HepG2 (cell line): ENCODE measurements at regions not wholly inside any gene's neighbourhood (a gene's known extent, or its start where the extent isn't known, plus 50 kb on each side); places are given as distances from the start of the nearest gene placed in this dataset.

ENCODE experiments used
- ATF7 ChIP-seq, 2 experiments: fragments of 450-650 bp in 1 of 2; sonication (generic) in 1 of 2; formaldehyde crosslinking in 1 of 2; IDR thresholded peaks; 2 replicates each; pipeline versions ENCODE4 v1.4.0 to v1.6.1; 2016 to 2020; ENCODE audit warnings: antibody characterized with exemption in 1 of 2, mild to moderate bottlenecking in 1 of 2, missing genetic modification reagents in 1 of 2
- HDAC2 ChIP-seq: sonication (generic); formaldehyde crosslinking; IDR thresholded peaks from 2 replicates; pipeline ENCODE4 v1.4.0; 2020; ENCODE audit warnings: missing genetic modification reagents
- IKZF4 ChIP-seq: sonication (generic); formaldehyde crosslinking; IDR thresholded peaks from 2 replicates; pipeline ENCODE4 v1.5.1; 2020; ENCODE audit warnings: borderline replicate concordance, mild to moderate bottlenecking, low read depth, missing genetic modification reagents; ENCODE audit errors: not compliant biosample characterization
- LCORL ChIP-seq, 2 experiments: fragments of 450-650 bp in 1 of 2; sonication (generic) in 1 of 2; formaldehyde crosslinking in 1 of 2; IDR thresholded peaks; 2 replicates each; pipeline versions ENCODE4 v1.5.0 to v1.6.1; 2017 to 2020; ENCODE audit warnings: antibody characterized with exemption in 1 of 2, missing genetic modification reagents in 1 of 2
- MEIS1 ChIP-seq: sonication (generic); formaldehyde crosslinking; IDR thresholded peaks from 2 replicates; pipeline ENCODE4 v1.9.0; 2021; ENCODE audit warnings: mild to moderate bottlenecking, missing genetic modification reagents, moderate library complexity, borderline replicate concordance
- MLLT10 ChIP-seq: sonication (generic); formaldehyde crosslinking; IDR thresholded peaks from 2 replicates; pipeline ENCODE4 v1.4.0; 2020; ENCODE audit warnings: missing genetic modification reagents
- MTA1 ChIP-seq: sonication (generic); formaldehyde crosslinking; IDR thresholded peaks from 2 replicates; pipeline ENCODE4 v1.4.0; 2020; ENCODE audit warnings: missing genetic modification reagents, mild to moderate bottlenecking, borderline replicate concordance
- POLR2A ChIP-seq, 2 experiments: IDR thresholded peaks; 2 replicates each; pipeline ENCODE4 v1.6.1; 2011; ENCODE audit warnings: low read depth in 2 of 2, low read length in 2 of 2, mild to moderate bottlenecking in 1 of 2, moderate library complexity in 1 of 2; ENCODE audit not compliant: insufficient read depth in 1 of 2
- PTBP1 ChIP-seq: fragments of 200-400 bp; formaldehyde crosslinking; IDR thresholded peaks from 2 replicates; pipeline ENCODE4 v1.6.1; 2018; ENCODE audit warnings: low read length, low read depth; ENCODE audit not compliant: poor library complexity, severe bottlenecking
- SETDB1 ChIP-seq: sonication (generic); formaldehyde crosslinking; IDR thresholded peaks from 2 replicates; pipeline ENCODE4 v1.5.1; 2020; ENCODE audit warnings: missing genetic modification reagents, mild to moderate bottlenecking, borderline replicate concordance
- SNAPC2 ChIP-seq: sonication (generic); formaldehyde crosslinking; IDR thresholded peaks from 2 replicates; pipeline ENCODE4 v1.8.1; 2022; ENCODE audit warnings: mild to moderate bottlenecking, missing genetic modification reagents
- WIZ ChIP-seq: sonication (generic); formaldehyde crosslinking; IDR thresholded peaks from 2 replicates; pipeline ENCODE4 v1.5.1; 2020; ENCODE audit warnings: mild to moderate bottlenecking, missing genetic modification reagents
- ZNF20 ChIP-seq: sonication (generic); formaldehyde crosslinking; IDR thresholded peaks from 2 replicates; pipeline ENCODE4 v1.4.0; 2020; ENCODE audit warnings: mild to moderate bottlenecking, moderate library complexity, missing genetic modification reagents
- ZNF383 ChIP-seq: sonication (generic); formaldehyde crosslinking; IDR thresholded peaks from 2 replicates; pipeline ENCODE4 v1.4.0; 2020; ENCODE audit warnings: missing genetic modification reagents, mild to moderate bottlenecking, borderline replicate concordance
- ZNF468 ChIP-seq: sonication (generic); formaldehyde crosslinking; IDR thresholded peaks from 2 replicates; pipeline ENCODE4 v1.8.0; 2022; ENCODE audit warnings: mild to moderate bottlenecking, moderate library complexity, missing genetic modification reagents
- ZNF552 ChIP-seq: sonication (generic); formaldehyde crosslinking; IDR thresholded peaks from 2 replicates; pipeline ENCODE4 v1.9.0; 2022; ENCODE audit warnings: missing genetic modification reagents, mild to moderate bottlenecking, borderline replicate concordance
- ZNF556 ChIP-seq: sonication (generic); formaldehyde crosslinking; IDR thresholded peaks from 2 replicates; pipeline ENCODE4 v1.4.0; 2020; ENCODE audit warnings: mild to moderate bottlenecking, missing genetic modification reagents, borderline replicate concordance
- ZNF614 ChIP-seq: IDR thresholded peaks from 2 replicates; pipeline ENCODE4 v1.6.1; 2018; ENCODE audit warnings: missing biosample characterization, missing genetic modification reagents, inconsistent platforms, borderline replicate concordance
- ZNF878 ChIP-seq: sonication (generic); formaldehyde crosslinking; IDR thresholded peaks from 2 replicates; pipeline ENCODE4 v1.8.1; 2023; ENCODE audit warnings: mild to moderate bottlenecking, missing genetic modification reagents, moderate library complexity
- ZSCAN9 ChIP-seq: IDR thresholded peaks from 2 replicates; pipeline ENCODE4 v1.6.1; 2016; ENCODE audit warnings: borderline replicate concordance
- TF ChIP-seq, protein P1 (sequence below): sonication (generic); formaldehyde crosslinking; IDR thresholded peaks from 2 replicates; pipeline ENCODE4 v1.4.0; 2020; ENCODE audit warnings: missing genetic modification reagents, borderline replicate concordance
- TF ChIP-seq, protein P2 (sequence below): sonication (generic); formaldehyde crosslinking; IDR thresholded peaks from 2 replicates; pipeline ENCODE4 v1.9.0; 2021; ENCODE audit warnings: missing genetic modification reagents, borderline replicate concordance
- TF ChIP-seq, protein P3 (sequence below): sonication (generic); formaldehyde crosslinking; IDR thresholded peaks from 2 replicates; pipeline ENCODE4 v1.4.0; 2020; ENCODE audit warnings: missing genetic modification reagents, borderline replicate concordance

DNA sequence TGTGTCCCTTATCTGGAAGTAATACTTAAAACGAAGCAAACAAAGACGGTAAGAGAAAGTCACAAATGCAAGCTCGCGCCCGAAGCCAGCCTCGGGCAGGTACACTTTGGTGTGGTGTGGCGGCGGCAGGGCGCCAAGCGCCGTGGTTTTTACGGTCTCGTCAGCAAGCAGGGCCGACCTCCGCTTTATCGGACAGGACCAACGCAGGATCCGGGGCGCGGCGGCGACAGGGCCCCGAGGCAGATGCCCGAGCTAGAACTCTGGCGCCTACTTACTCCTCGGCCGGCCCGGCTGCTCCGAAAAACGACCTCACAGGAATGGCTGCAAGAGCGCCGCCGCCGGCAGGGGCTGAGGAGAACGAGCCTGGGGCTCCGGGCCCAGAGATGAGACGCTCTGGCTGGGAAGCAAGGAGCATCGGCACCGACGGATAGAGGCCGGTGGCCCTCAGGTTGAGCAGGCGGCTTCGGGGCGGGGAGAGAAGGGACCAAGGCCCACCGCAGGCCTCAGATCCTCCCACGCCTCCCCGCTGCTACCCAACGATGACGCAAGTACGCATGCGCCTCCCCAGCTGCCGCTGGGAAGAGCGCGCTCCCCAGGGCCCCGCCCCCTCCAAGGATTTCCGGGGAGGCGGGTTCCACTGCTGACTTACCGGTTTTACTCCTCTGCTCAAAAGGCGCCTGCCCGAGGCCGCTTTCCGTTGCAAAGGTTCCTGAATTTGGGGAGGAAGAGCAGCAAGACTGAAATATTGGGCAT is 60.6 kb downstream of the FAM217A start (continued):
- TF ChIP-seq IKZF4 (CRISPR knock-in tag) (peak; percentile 95), MTA1 (CRISPR knock-in tag) (peak; percentile 90), ZNF468 (CRISPR knock-in tag) (no peak), PTBP1 (peak; percentile 96), HDAC2 (CRISPR knock-in tag) (peak; percentile 77), ATF7 (IDR thresholded peaks at IDR 0.05) (peak; percentile 55), ATF7 (CRISPR knock-in tag; IDR thresholded peaks at IDR 0.05) (peak; percentile 80), SNAPC2 (CRISPR knock-in tag) (peak; percentile 65; the same call in 1 of the 2 replicates), ZSCAN9 (CRISPR knock-in tag) (peak; percentile 96), ZNF552 (CRISPR knock-in tag) (peak; percentile 98), ZNF614 (CRISPR knock-in tag) (peak; percentile 71), ZNF383 (CRISPR knock-in tag) (peak; percentile 85; the same call in 1 of the 2 replicates), LCORL (IDR thresholded peaks at IDR 0.05) (no peak), LCORL (CRISPR knock-in tag; IDR thresholded peaks at IDR 0.05) (peak; percentile 92), ZNF20 (CRISPR knock-in tag) (peak; percentile 83; the same call in 1 of the 2 replicates), ZNF878 (CRISPR knock-in tag) (peak; percentile 71), POLR2A (IDR thresholded peaks at IDR 0.05; ENCODE audit: insufficient read depth in 1 of 2, low read depth in 2 of 2, low read length in 2 of 2) (peak; percentile 93 to 95), WIZ (CRISPR knock-in tag) (no peak), MLLT10 (CRISPR knock-in tag) (no peak), ZNF556 (CRISPR knock-in tag) (peak; percentile 98), SETDB1 (CRISPR knock-in tag) (no peak), MEIS1 (CRISPR knock-in tag) (0 out of 2 replicates have a peak, but pooled peaks have one; percentile 40)
- TF ChIP-seq, protein P1, sequence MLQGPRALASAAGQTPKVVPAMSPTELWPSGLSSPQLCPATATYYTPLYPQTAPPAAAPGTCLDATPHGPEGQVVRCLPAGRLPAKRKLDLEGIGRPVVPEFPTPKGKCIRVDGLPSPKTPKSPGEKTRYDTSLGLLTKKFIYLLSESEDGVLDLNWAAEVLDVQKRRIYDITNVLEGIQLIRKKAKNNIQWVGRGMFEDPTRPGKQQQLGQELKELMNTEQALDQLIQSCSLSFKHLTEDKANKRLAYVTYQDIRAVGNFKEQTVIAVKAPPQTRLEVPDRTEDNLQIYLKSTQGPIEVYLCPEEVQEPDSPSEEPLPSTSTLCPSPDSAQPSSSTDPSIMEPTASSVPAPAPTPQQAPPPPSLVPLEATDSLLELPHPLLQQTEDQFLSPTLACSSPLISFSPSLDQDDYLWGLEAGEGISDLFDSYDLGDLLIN: no peak; the same call in none of the 2 replicates
- TF ChIP-seq, protein P2, sequence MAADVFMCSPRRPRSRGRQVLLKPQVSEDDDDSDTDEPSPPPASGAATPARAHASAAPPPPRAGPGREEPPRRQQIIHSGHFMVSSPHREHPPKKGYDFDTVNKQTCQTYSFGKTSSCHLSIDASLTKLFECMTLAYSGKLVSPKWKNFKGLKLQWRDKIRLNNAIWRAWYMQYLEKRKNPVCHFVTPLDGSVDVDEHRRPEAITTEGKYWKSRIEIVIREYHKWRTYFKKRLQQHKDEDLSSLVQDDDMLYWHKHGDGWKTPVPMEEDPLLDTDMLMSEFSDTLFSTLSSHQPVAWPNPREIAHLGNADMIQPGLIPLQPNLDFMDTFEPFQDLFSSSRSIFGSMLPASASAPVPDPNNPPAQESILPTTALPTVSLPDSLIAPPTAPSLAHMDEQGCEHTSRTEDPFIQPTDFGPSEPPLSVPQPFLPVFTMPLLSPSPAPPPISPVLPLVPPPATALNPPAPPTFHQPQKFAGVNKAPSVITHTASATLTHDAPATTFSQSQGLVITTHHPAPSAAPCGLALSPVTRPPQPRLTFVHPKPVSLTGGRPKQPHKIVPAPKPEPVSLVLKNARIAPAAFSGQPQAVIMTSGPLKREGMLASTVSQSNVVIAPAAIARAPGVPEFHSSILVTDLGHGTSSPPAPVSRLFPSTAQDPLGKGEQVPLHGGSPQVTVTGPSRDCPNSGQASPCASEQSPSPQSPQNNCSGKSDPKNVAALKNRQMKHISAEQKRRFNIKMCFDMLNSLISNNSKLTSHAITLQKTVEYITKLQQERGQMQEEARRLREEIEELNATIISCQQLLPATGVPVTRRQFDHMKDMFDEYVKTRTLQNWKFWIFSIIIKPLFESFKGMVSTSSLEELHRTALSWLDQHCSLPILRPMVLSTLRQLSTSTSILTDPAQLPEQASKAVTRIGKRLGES (CRISPR knock-in tag): no peak
- TF ChIP-seq, protein P3, sequence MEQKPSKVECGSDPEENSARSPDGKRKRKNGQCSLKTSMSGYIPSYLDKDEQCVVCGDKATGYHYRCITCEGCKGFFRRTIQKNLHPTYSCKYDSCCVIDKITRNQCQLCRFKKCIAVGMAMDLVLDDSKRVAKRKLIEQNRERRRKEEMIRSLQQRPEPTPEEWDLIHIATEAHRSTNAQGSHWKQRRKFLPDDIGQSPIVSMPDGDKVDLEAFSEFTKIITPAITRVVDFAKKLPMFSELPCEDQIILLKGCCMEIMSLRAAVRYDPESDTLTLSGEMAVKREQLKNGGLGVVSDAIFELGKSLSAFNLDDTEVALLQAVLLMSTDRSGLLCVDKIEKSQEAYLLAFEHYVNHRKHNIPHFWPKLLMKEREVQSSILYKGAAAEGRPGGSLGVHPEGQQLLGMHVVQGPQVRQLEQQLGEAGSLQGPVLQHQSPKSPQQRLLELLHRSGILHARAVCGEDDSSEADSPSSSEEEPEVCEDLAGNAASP (CRISPR knock-in tag): peak; percentile 43
